ENCODE measurements at regions not wholly inside any gene's neighbourhood (a gene's known extent, or its start where the extent isn't known, plus 50 kb on each side); places are given as distances from the start of the nearest gene placed in this dataset.

DNA sequence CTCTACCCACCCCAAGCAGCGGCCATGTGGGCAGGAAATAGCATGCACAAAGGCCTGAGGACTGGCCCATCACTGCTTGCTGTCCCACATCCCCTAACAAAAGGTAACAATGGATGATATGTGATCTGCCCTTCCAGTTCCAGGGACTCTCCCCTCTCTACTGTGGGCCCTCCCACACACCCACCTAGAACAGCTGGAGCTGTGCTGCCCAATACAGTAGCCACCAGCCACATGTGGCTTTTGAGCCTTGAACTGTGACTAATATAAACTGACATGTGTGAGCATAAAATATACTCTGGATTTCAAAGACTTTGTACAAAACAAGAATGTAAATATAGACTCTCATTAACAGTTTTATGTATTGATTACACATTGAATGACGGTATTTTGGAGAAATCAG is 78.1 kb downstream of the C5orf15 start:
- TF ChIP-seq, protein P1, sequence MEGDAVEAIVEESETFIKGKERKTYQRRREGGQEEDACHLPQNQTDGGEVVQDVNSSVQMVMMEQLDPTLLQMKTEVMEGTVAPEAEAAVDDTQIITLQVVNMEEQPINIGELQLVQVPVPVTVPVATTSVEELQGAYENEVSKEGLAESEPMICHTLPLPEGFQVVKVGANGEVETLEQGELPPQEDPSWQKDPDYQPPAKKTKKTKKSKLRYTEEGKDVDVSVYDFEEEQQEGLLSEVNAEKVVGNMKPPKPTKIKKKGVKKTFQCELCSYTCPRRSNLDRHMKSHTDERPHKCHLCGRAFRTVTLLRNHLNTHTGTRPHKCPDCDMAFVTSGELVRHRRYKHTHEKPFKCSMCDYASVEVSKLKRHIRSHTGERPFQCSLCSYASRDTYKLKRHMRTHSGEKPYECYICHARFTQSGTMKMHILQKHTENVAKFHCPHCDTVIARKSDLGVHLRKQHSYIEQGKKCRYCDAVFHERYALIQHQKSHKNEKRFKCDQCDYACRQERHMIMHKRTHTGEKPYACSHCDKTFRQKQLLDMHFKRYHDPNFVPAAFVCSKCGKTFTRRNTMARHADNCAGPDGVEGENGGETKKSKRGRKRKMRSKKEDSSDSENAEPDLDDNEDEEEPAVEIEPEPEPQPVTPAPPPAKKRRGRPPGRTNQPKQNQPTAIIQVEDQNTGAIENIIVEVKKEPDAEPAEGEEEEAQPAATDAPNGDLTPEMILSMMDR (IDR thresholded peaks at IDR 0.05), result no peak
- TF ChIP-seq ZFX (IDR thresholded peaks at IDR 0.05; ENCODE audit: borderline replicate concordance), result no peak
